ENCODE measurements at regions not wholly inside any gene's neighbourhood (a gene's known extent, or its start where the extent isn't known, plus 50 kb on each side); places are given as distances from the start of the nearest gene placed in this dataset.

- TF ChIP-seq CTCF (conservative IDR thresholded peaks at IDR 0.05; ENCODE audit: low read depth, low read length), result no peak
- no peak for TF ChIP-seq EZH2 (IDR thresholded peaks at IDR 0.05; ENCODE audit: borderline replicate concordance, low read depth, low read length, poor library complexity, severe bottlenecking)
Measured at GRCh38 chr17:62134397-62134796, 69.3 kb upstream of the MED13 start.
